H9 (cell line): ENCODE measurements at regions not wholly inside any gene's neighbourhood (a gene's known extent, or its start where the extent isn't known, plus 50 kb on each side); places are given as distances from the start of the nearest gene placed in this dataset.
A peak's percentile ranks its signal among the peaks of the same experiment; 100 is the strongest.

Experiments used
- DNase-seq: peaks from one replicate; pipeline ENCODE4 v3.0.0-alpha.2; 2017
- H2AFZ ChIP-seq: one replicate; pipeline ENCODE4 v1.6.1; 2013; ENCODE audit warnings: mild to moderate bottlenecking, low read length, control low read depth, moderate library complexity
- H2AK5ac ChIP-seq: 2 replicates; pipeline ENCODE4 v1.6.1; 2013; ENCODE audit warnings: low read length, control low read depth, mixed read lengths; ENCODE audit not compliant: insufficient read length
- H2BK120ac ChIP-seq: one replicate; pipeline ENCODE4 v1.6.1; 2013; ENCODE audit warnings: low read depth, mild to moderate bottlenecking, low read length, control low read depth, inconsistent platforms; ENCODE audit not compliant: poor library complexity, severe bottlenecking
- H2BK12ac ChIP-seq: 2 replicates; pipeline ENCODE4 v1.6.1; 2013; ENCODE audit warnings: low read length, control low read depth, mixed read lengths, low read depth; ENCODE audit not compliant: insufficient read length
- H2BK15ac ChIP-seq: 2 replicates; pipeline ENCODE4 v1.6.1; 2013; ENCODE audit warnings: low read depth, low read length, control low read depth
- H2BK20ac ChIP-seq: one replicate; pipeline ENCODE4 v1.6.1; 2013; ENCODE audit warnings: low read depth, mild to moderate bottlenecking, low read length, control low read depth, inconsistent platforms; ENCODE audit not compliant: poor library complexity, severe bottlenecking
- H2BK5ac ChIP-seq: 2 replicates; pipeline ENCODE4 v1.6.1; 2013; ENCODE audit warnings: low read length, control low read depth, mixed read lengths; ENCODE audit not compliant: insufficient read length
- H3K14ac ChIP-seq: 2 replicates; pipeline ENCODE4 v1.6.1; 2013; ENCODE audit warnings: low read length, control low read depth; ENCODE audit not compliant: insufficient read depth
- H3K18ac ChIP-seq: 2 replicates; pipeline ENCODE4 v1.6.1; 2013; ENCODE audit warnings: low read depth, mild to moderate bottlenecking, mixed read lengths, low read length, control low read depth; ENCODE audit not compliant: insufficient read length
- H3K23ac ChIP-seq: 2 replicates; pipeline ENCODE4 v1.6.1; 2013; ENCODE audit warnings: low read length, control low read depth, mixed read lengths, low read depth; ENCODE audit not compliant: insufficient read length
- H3K23me2 ChIP-seq: 2 replicates; pipeline ENCODE4 v1.6.1; 2013; ENCODE audit warnings: low read depth, mild to moderate bottlenecking, mixed read lengths, low read length, control low read depth; ENCODE audit not compliant: insufficient read length, poor library complexity, severe bottlenecking
- H3K27ac ChIP-seq: 2 replicates; pipeline ENCODE4 v1.5.1; 2013; ENCODE audit warnings: low read length, control low read depth, mixed read lengths, low read depth; ENCODE audit not compliant: insufficient read length
- H3K27me3 ChIP-seq: 2 replicates; pipeline ENCODE4 v1.6.1; 2013; ENCODE audit warnings: low read length, control low read depth, inconsistent platforms; ENCODE audit not compliant: insufficient read depth
- H3K4ac ChIP-seq: 2 replicates; pipeline ENCODE4 v1.6.1; 2013; ENCODE audit warnings: low read depth, mild to moderate bottlenecking, control low read depth, inconsistent platforms, low read length, moderate library complexity
- H3K4me1 ChIP-seq: 2 replicates; pipeline ENCODE4 v1.6.1; 2013; ENCODE audit warnings: low read length, control low read depth, inconsistent platforms; ENCODE audit not compliant: insufficient read depth
- H3K4me2 ChIP-seq: 2 replicates; pipeline ENCODE4 v1.6.1; 2013; ENCODE audit warnings: low read length, control low read depth, mixed read lengths; ENCODE audit not compliant: insufficient read length, insufficient read depth
- H3K56ac ChIP-seq: 2 replicates; pipeline ENCODE4 v1.6.1; 2013; ENCODE audit warnings: low read depth, mild to moderate bottlenecking, mixed read lengths, low read length, control low read depth; ENCODE audit not compliant: insufficient read length
- H3K79me1 ChIP-seq: 2 replicates; pipeline ENCODE4 v1.6.1; 2013; ENCODE audit warnings: low read depth, mild to moderate bottlenecking, moderate library complexity, low read length, control low read depth, inconsistent platforms; ENCODE audit not compliant: insufficient read depth, poor library complexity, severe bottlenecking
- H3K79me2 ChIP-seq: 2 replicates; pipeline ENCODE4 v1.6.1; 2013; ENCODE audit warnings: low read length, control low read depth, inconsistent platforms; ENCODE audit not compliant: insufficient read depth
- H3K9ac ChIP-seq: 2 replicates; pipeline ENCODE4 v1.6.1; 2013; ENCODE audit warnings: low read length, control low read depth, mixed read lengths; ENCODE audit not compliant: insufficient read length; ENCODE audit errors: extremely low read depth
- H3K9me3 ChIP-seq: one replicate; pipeline ENCODE4 v1.6.1; 2013; ENCODE audit warnings: low read depth, low read length, inconsistent platforms; ENCODE audit not compliant: control insufficient read depth
- H3T11ph ChIP-seq: one replicate; pipeline ENCODE4 v1.6.1; 2013; ENCODE audit warnings: mild to moderate bottlenecking, low read length, control low read depth, inconsistent platforms
- H4K20me1 ChIP-seq: one replicate; pipeline ENCODE4 v1.6.1; 2013; ENCODE audit not compliant: control insufficient read depth, insufficient read length, insufficient read depth
- H4K5ac ChIP-seq: 2 replicates; pipeline ENCODE4 v1.6.1; 2013; ENCODE audit warnings: low read depth, mild to moderate bottlenecking, mixed read lengths, low read length, control low read depth; ENCODE audit not compliant: insufficient read length
- H4K8ac ChIP-seq: replicated peaks from 2 replicates; pipeline ENCODE4 v1.6.1; 2013; ENCODE audit warnings: low read length, control low read depth, mixed read lengths, low read depth; ENCODE audit not compliant: insufficient read length
- H4K91ac ChIP-seq: 2 replicates; pipeline ENCODE4 v1.6.1; 2013; ENCODE audit warnings: low read depth, mild to moderate bottlenecking, moderate library complexity, mixed read lengths, low read length, control low read depth; ENCODE audit not compliant: insufficient read length
- H3K27ac Mint-ChIP-seq, 3 experiments: 2 replicates in 2 of 3; 3 replicates in 1 of 3; pipeline ENCODE4 v1.8.0; 2020 to 2021; ENCODE audit warnings: mixed read lengths in 3 of 3, mild to moderate bottlenecking in 1 of 3, moderate library complexity in 1 of 3
- H3K27me3 Mint-ChIP-seq: 2 replicates; pipeline ENCODE4 v1.8.0; 2021; ENCODE audit warnings: low read depth, mild to moderate bottlenecking, moderate library complexity, mixed read lengths
- H3K36me3 Mint-ChIP-seq, 3 experiments: 2 replicates in 2 of 3; 3 replicates in 1 of 3; pipeline ENCODE4 v1.8.0; 2020 to 2021; ENCODE audit warnings: low read depth in 3 of 3, mixed read lengths in 3 of 3; ENCODE audit not compliant: insufficient read depth in 1 of 3
- H3K4me1 Mint-ChIP-seq, 2 experiments: 2 replicates each; pipeline ENCODE4 v1.8.0; 2020; ENCODE audit warnings: mixed read lengths in 2 of 2
- H3K4me3 Mint-ChIP-seq, 2 experiments: 2 replicates in 1 of 2; 3 replicates in 1 of 2; pipeline ENCODE4 v1.8.0; 2020 to 2021; ENCODE audit warnings: mild to moderate bottlenecking in 2 of 2, mixed read lengths in 2 of 2, moderate library complexity in 1 of 2
- H3K9me3 Mint-ChIP-seq, 2 experiments: 2 replicates in 1 of 2; 3 replicates in 1 of 2; pipeline ENCODE4 v1.8.0; 2020; ENCODE audit warnings: mild to moderate bottlenecking in 2 of 2, mixed read lengths in 2 of 2, moderate library complexity in 1 of 2
- CTCF ChIP-seq: fragments of 200-600 bp; sonication (generic); conservative IDR thresholded peaks from 3 replicates; pipeline ENCODE4 v1.8.0; 2021; ENCODE audit warnings: antibody characterized with exemption, mild to moderate bottlenecking
- WGBS: extraction: QIAGEN DNeasy Blood & Tissue Kit; methylation state at CpG from one replicate; pipeline ENCODE4 v1.1.7; 2013; ENCODE audit warnings: missing lambda C conversion rate, low lambda C conversion rate, mixed read lengths; ENCODE audit not compliant: insufficient read length; ENCODE audit errors: extremely low coverage; 5-methylcytosine and 5-hydroxymethylcytosine counted together

GRCh38 chr14:83960832-83961512, 1569.0 kb upstream of the FLRT2 start:
- peaks cover 81% of the 10 kb centered on the region for H3K27me3 Mint-ChIP-seq
- no peaks in the 10 kb centered on the region for H3K79me1 ChIP-seq
- no peaks in the 10 kb centered on the region for H3K27me3 ChIP-seq
- H3K36me3 Mint-ChIP-seq, result peaks cover 0 to 4% (median 3%) of the 10 kb centered on the region in 3 experiments; a peak in 3 of 7 replicates
- no peak overlapping the region for H3K4me3 Mint-ChIP-seq
- H2BK15ac ChIP-seq, result no peak overlapping the region
- H4K5ac ChIP-seq, result no peak overlapping the region
- peaks cover 2 to 6% of the 10 kb centered on the region in 2 experiments; a peak in 2 of 5 replicates for H3K9me3 Mint-ChIP-seq
- H3T11ph ChIP-seq, result no peak overlapping the region
- no peak overlapping the region for H3K14ac ChIP-seq
- H3K4me1 ChIP-seq, result peaks cover 3% of the 10 kb centered on the region; the same call in 1 of the 2 replicates
- peak; percentile 55 for DNase-seq
- no peaks in the 10 kb centered on the region for H3K23me2 ChIP-seq
- peaks cover 27 to 31% of the 10 kb centered on the region in 2 experiments for H3K4me1 Mint-ChIP-seq
- no peak overlapping the region for H3K27ac ChIP-seq
- H3K56ac ChIP-seq, result no peak overlapping the region
- WGBS, result no CpG with 5 or more reads among the region's 2 CpGs
- H3K27ac Mint-ChIP-seq, result peak overlapping the region in 1 of 3 experiments; percentile 80; a peak in 2 of 7 replicates
- no peaks in the 10 kb centered on the region for H4K20me1 ChIP-seq
- H3K79me2 ChIP-seq, result no peaks in the 10 kb centered on the region
- no peak overlapping the region for H3K23ac ChIP-seq
- no peak for TF ChIP-seq CTCF
- no peak overlapping the region for H2BK5ac ChIP-seq
- H2BK12ac ChIP-seq, result no peak overlapping the region
- no peak overlapping the region for H2AFZ ChIP-seq
- H3K9ac ChIP-seq, result no peak overlapping the region
- no peak overlapping the region for H3K4ac ChIP-seq
- no peak overlapping the region for H3K18ac ChIP-seq
- H2BK120ac ChIP-seq, result no peak overlapping the region
- no peak overlapping the region for H2AK5ac ChIP-seq
- no peak overlapping the region for H4K8ac ChIP-seq
- H3K9me3 ChIP-seq, result no peaks in the 10 kb centered on the region
- H2BK20ac ChIP-seq, result no peak overlapping the region
- peak overlapping the region; percentile 19 for H3K4me2 ChIP-seq
- no peak overlapping the region for H4K91ac ChIP-seq
